Osteoblast (primary cell): ENCODE measurements at regions not wholly inside any gene's neighbourhood (a gene's known extent, or its start where the extent isn't known, plus 50 kb on each side); places are given as distances from the start of the nearest gene placed in this dataset.

ENCODE experiments used
- DNase-seq: peaks from one replicate; pipeline ENCODE4 v3.0.0; 2011; ENCODE audit warnings: low spot score, mixed read lengths; ENCODE audit not compliant: insufficient read length; ENCODE audit errors: missing footprints
- H2AFZ ChIP-seq: 2 replicates; pipeline ENCODE4 v1.6.0; 2011; ENCODE audit warnings: mild to moderate bottlenecking, low read length
- H3K27ac ChIP-seq: 2 replicates; pipeline ENCODE4 v1.5.1; 2011; ENCODE audit warnings: mild to moderate bottlenecking, low read depth, low read length, moderate library complexity
- H3K27me3 ChIP-seq: 2 replicates; pipeline ENCODE4 v1.6.0; 2012; ENCODE audit warnings: mild to moderate bottlenecking, control low read depth, inconsistent platforms, low read length, moderate library complexity; ENCODE audit not compliant: insufficient read depth
- H3K36me3 ChIP-seq: 2 replicates; pipeline ENCODE4 v1.5.1; 2011; ENCODE audit warnings: mild to moderate bottlenecking, low read length, control low read depth, moderate library complexity; ENCODE audit not compliant: insufficient read depth
- H3K4me1 ChIP-seq: 2 replicates; pipeline ENCODE4 v1.5.1; 2011; ENCODE audit warnings: mild to moderate bottlenecking, low read length, control low read depth, moderate library complexity; ENCODE audit not compliant: insufficient read depth
- H3K4me2 ChIP-seq: 2 replicates; pipeline ENCODE4 v1.6.0; 2011; ENCODE audit warnings: mild to moderate bottlenecking, low read length; ENCODE audit not compliant: insufficient read depth
- H3K4me3 ChIP-seq: fragments of 200-600 bp; sonication (generic); 3 replicates; pipeline ENCODE4 v1.5.1; 2012; ENCODE audit warnings: mild to moderate bottlenecking, low read length, inconsistent platforms; ENCODE audit not compliant: insufficient read depth
- H3K79me2 ChIP-seq: 2 replicates; pipeline ENCODE4 v1.6.0; 2012; ENCODE audit warnings: mild to moderate bottlenecking, low read length, control low read depth, inconsistent platforms; ENCODE audit not compliant: insufficient read depth
- H3K9me3 ChIP-seq: 2 replicates; pipeline ENCODE4 v1.5.1; 2011; ENCODE audit warnings: low read depth, low read length, control low read depth
- H4K20me1 ChIP-seq: 2 replicates; pipeline ENCODE4 v1.6.0; 2012; ENCODE audit warnings: mild to moderate bottlenecking, low read length, control low read depth; ENCODE audit not compliant: insufficient read depth
- CTCF ChIP-seq: IDR thresholded peaks from 2 replicates; pipeline ENCODE4 v1.5.1; 2011; ENCODE audit warnings: mild to moderate bottlenecking, low read depth, low read length, moderate library complexity; ENCODE audit errors: extremely low read depth

- Histone ChIP-seq H2AFZ (no peak overlapping the region), H3K4me3 (no peak overlapping the region), H4K20me1 (no peaks in the 10 kb centered on the region), H3K4me2 (no peak overlapping the region), H3K9me3 (peaks cover 4% of the 10 kb centered on the region), H3K27me3 (no peaks in the 10 kb centered on the region), H3K4me1 (no peaks in the 10 kb centered on the region), H3K27ac (no peak overlapping the region), H3K79me2 (no peaks in the 10 kb centered on the region), H3K36me3 (no peaks in the 10 kb centered on the region)
- no peak for DNase-seq
- no peak for TF ChIP-seq CTCF
Observed at GRCh38 chr3:6608843-6609242, 252.1 kb upstream of the GRM7 start.

GRCh38 chr3:6612034-6612616 lies 248.8 kb upstream of the GRM7 start:
- DNase-seq: no peak
- Histone ChIP-seq H3K36me3 (no peaks in the 10 kb centered on the region), H2AFZ (no peak overlapping the region), H3K27ac (no peak overlapping the region), H3K4me3 (no peak overlapping the region), H3K79me2 (no peaks in the 10 kb centered on the region), H3K9me3 (peaks cover 4% of the 10 kb centered on the region), H3K4me1 (no peaks in the 10 kb centered on the region), H3K27me3 (no peaks in the 10 kb centered on the region), H4K20me1 (no peaks in the 10 kb centered on the region), H3K4me2 (no peak overlapping the region)
- no peak for TF ChIP-seq CTCF

GRCh38 chr3:6622260-6622659 lies 238.7 kb upstream of the GRM7 start:
- Histone ChIP-seq H3K4me3 (no peak overlapping the region), H3K4me1 (no peaks in the 10 kb centered on the region), H4K20me1 (no peaks in the 10 kb centered on the region), H3K36me3 (no peaks in the 10 kb centered on the region), H3K79me2 (no peaks in the 10 kb centered on the region), H3K9me3 (peaks cover 2% of the 10 kb centered on the region), H3K4me2 (no peak overlapping the region), H3K27ac (no peak overlapping the region), H3K27me3 (no peaks in the 10 kb centered on the region), H2AFZ (no peak overlapping the region)
- no peak for DNase-seq
- TF ChIP-seq CTCF: no peak

- Histone ChIP-seq H3K4me3 (no peak overlapping the region), H3K4me1 (no peaks in the 10 kb centered on the region), H3K4me2 (no peak overlapping the region), H3K79me2 (no peaks in the 10 kb centered on the region), H2AFZ (no peak overlapping the region), H3K27ac (no peak overlapping the region), H3K27me3 (no peaks in the 10 kb centered on the region), H3K9me3 (peaks cover 2% of the 10 kb centered on the region), H3K36me3 (no peaks in the 10 kb centered on the region), H4K20me1 (no peaks in the 10 kb centered on the region)
- TF ChIP-seq CTCF: no peak
- DNase-seq: no peak
Observed at GRCh38 chr3:6622712-6623111, 238.2 kb upstream of the GRM7 start.
